Neural cell (in vitro differentiated cells): ENCODE measurements at regions not wholly inside any gene's neighbourhood (a gene's known extent, or its start where the extent isn't known, plus 50 kb on each side); places are given as distances from the start of the nearest gene placed in this dataset.

Experiments
- H2AFZ ChIP-seq: fragments of 200-600, 300-800 bp; sonication (generic), shearing (Covaris generic); 2 replicates; pipeline ENCODE4 v1.6.0; 2014; ENCODE audit warnings: low read depth, mild to moderate bottlenecking, antibody characterized with exemption, low read length, moderate library complexity
- H3F3A ChIP-seq: fragments of 200-600 bp; shearing (Covaris generic); 2 replicates; pipeline ENCODE4 v1.6.1; 2016; ENCODE audit warnings: mild to moderate bottlenecking, moderate library complexity, mixed read lengths, antibody characterized with exemption, low read length; ENCODE audit not compliant: insufficient read depth, poor library complexity, severe bottlenecking
- H3K27ac ChIP-seq: fragments of 200-600, 300-800 bp; sonication (generic), shearing (Covaris generic); 2 replicates; pipeline ENCODE4 v1.5.1; 2014; ENCODE audit warnings: mild to moderate bottlenecking, low read length, moderate library complexity
- H3K27me3 ChIP-seq: fragments of 300-800, 200-600 bp; sonication (generic), shearing (Covaris generic); 2 replicates; pipeline ENCODE4 v1.6.0; 2014; ENCODE audit warnings: mild to moderate bottlenecking, low read depth, low read length, moderate library complexity; ENCODE audit not compliant: insufficient read depth
- H3K36me3 ChIP-seq: fragments of 300-800, 200-600 bp; sonication (generic), shearing (Covaris generic); 2 replicates; pipeline ENCODE4 v1.5.1; 2014; ENCODE audit warnings: mild to moderate bottlenecking, antibody characterized with exemption, low read length, moderate library complexity; ENCODE audit not compliant: insufficient read depth
- H3K4me2 ChIP-seq: fragments of 300-800, 200-600 bp; sonication (generic), shearing (Covaris generic); 2 replicates; pipeline ENCODE4 v1.6.0; 2014; ENCODE audit warnings: mild to moderate bottlenecking, low read length
- H3K4me3 ChIP-seq: fragments of 300-800, 200-600 bp; sonication (generic), shearing (Covaris generic); 2 replicates; pipeline ENCODE4 v1.5.1; 2014; ENCODE audit warnings: mild to moderate bottlenecking, low read length, moderate library complexity
- H3K79me2 ChIP-seq: fragments of 200-600 bp; shearing (Covaris generic); replicated peaks from 2 replicates; pipeline ENCODE4 v1.6.0; 2014; ENCODE audit warnings: mild to moderate bottlenecking, low read length, moderate library complexity; ENCODE audit not compliant: insufficient read depth
- H3K9ac ChIP-seq: fragments of 300-800, 200-600 bp; sonication (generic), shearing (Covaris generic); 2 replicates; pipeline ENCODE4 v1.6.1; 2016; ENCODE audit warnings: mild to moderate bottlenecking, low read length, mixed read lengths
- H3K9me2 ChIP-seq: fragments of 200-600 bp; shearing (Covaris generic); 2 replicates; pipeline ENCODE4 v1.6.1; 2016; ENCODE audit warnings: mild to moderate bottlenecking, low read length, mixed read lengths; ENCODE audit not compliant: insufficient read depth
- H3K9me3 ChIP-seq: fragments of 200-600, 300-800 bp; sonication (generic), shearing (Covaris generic); 2 replicates; pipeline ENCODE4 v1.6.1; 2016; ENCODE audit warnings: mild to moderate bottlenecking, mixed run types, low read length, moderate library complexity, mixed read lengths
- H4K20me1 ChIP-seq: fragments of 200-600 bp; shearing (Covaris generic); 2 replicates; pipeline ENCODE4 v1.6.1; 2016; ENCODE audit warnings: mild to moderate bottlenecking, mixed run types; ENCODE audit not compliant: insufficient read depth
- EP300 ChIP-seq: fragments of 450-650 bp; conservative IDR thresholded peaks from 2 replicates; pipeline ENCODE4 v1.6.1; 2014; ENCODE audit warnings: antibody characterized with exemption, mild to moderate bottlenecking, moderate library complexity; ENCODE audit not compliant: poor library complexity, severe bottlenecking
- EZH2 ChIP-seq: fragments of 200-600, 300-800 bp; shearing (Covaris generic), sonication (generic); IDR thresholded peaks from 2 replicates; pipeline ENCODE4 v1.6.1; 2014; ENCODE audit warnings: antibody characterized with exemption, low read length, borderline replicate concordance, mild to moderate bottlenecking; ENCODE audit not compliant: insufficient read depth, poor library complexity, severe bottlenecking
- MXI1 ChIP-seq: fragments of 450-650 bp; conservative IDR thresholded peaks from 2 replicates; pipeline ENCODE4 v1.6.1; 2014; ENCODE audit warnings: antibody characterized with exemption, mild to moderate bottlenecking; ENCODE audit not compliant: poor library complexity, severe bottlenecking
- POLR2AphosphoS5 ChIP-seq: IDR thresholded peaks from 2 replicates; pipeline ENCODE4 v1.6.1; 2012
- RAD21 ChIP-seq: fragments of 450-650 bp; conservative IDR thresholded peaks from 2 replicates; pipeline ENCODE4 v1.6.1; 2014; ENCODE audit warnings: antibody characterized with exemption, mild to moderate bottlenecking, moderate library complexity
- SMC3 ChIP-seq: fragments of 450-650 bp; conservative IDR thresholded peaks from 2 replicates; pipeline ENCODE4 v1.6.1; 2014; ENCODE audit warnings: antibody characterized with exemption, mild to moderate bottlenecking, moderate library complexity; ENCODE audit not compliant: poor library complexity
- TAF1 ChIP-seq: IDR thresholded peaks from 2 replicates; pipeline ENCODE4 v1.6.1; 2012; ENCODE audit warnings: low read depth
- TF ChIP-seq, protein P1 (sequence below): IDR thresholded peaks from 2 replicates; pipeline ENCODE4 v1.6.1; 2012; ENCODE audit warnings: borderline replicate concordance
- TF ChIP-seq, protein P2 (sequence below): fragments of 450-650 bp; IDR thresholded peaks from 2 replicates; pipeline ENCODE4 v1.5.1; 2014; ENCODE audit warnings: antibody characterized with exemption, mild to moderate bottlenecking, moderate library complexity; ENCODE audit not compliant: poor library complexity, severe bottlenecking

DNA sequence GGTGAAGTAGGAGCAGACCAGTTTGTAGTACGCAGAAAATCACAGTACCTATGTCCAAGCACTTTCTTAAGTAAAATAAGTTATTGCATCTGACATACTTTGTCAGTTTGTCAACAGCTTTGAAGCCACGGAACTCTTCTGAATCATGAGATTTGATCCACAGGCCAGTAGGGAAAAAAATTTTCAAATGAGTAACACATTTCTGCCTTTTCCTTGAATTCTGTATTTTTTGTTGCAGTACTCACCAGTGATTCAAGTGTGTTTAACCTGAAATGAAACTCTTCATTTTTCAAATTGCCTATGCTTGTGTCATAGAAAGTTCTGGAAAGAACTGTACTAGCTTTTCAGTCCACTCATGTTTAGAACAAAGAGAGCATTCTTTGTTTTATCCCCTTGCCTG is 337.7 kb downstream of the GATA3 start:
- Histone ChIP-seq H3F3A (no peaks in the 10 kb centered on the region), H3K4me3 (no peak overlapping the region), H3K27me3 (no peaks in the 10 kb centered on the region), H3K36me3 (no peaks in the 10 kb centered on the region), H3K4me2 (no peak overlapping the region), H3K79me2 (no peaks in the 10 kb centered on the region), H3K27ac (no peak overlapping the region), H2AFZ (no peak overlapping the region), H3K9me3 (no peaks in the 10 kb centered on the region), H4K20me1 (no peaks in the 10 kb centered on the region), H3K9ac (no peak overlapping the region), H3K9me2 (no peaks in the 10 kb centered on the region)
- TF ChIP-seq POLR2AphosphoS5 (no peak), RAD21 (no peak), TAF1 (no peak), SMC3 (no peak), MXI1 (no peak), EP300 (no peak), EZH2 (no peak)
- TF ChIP-seq, protein P1, sequence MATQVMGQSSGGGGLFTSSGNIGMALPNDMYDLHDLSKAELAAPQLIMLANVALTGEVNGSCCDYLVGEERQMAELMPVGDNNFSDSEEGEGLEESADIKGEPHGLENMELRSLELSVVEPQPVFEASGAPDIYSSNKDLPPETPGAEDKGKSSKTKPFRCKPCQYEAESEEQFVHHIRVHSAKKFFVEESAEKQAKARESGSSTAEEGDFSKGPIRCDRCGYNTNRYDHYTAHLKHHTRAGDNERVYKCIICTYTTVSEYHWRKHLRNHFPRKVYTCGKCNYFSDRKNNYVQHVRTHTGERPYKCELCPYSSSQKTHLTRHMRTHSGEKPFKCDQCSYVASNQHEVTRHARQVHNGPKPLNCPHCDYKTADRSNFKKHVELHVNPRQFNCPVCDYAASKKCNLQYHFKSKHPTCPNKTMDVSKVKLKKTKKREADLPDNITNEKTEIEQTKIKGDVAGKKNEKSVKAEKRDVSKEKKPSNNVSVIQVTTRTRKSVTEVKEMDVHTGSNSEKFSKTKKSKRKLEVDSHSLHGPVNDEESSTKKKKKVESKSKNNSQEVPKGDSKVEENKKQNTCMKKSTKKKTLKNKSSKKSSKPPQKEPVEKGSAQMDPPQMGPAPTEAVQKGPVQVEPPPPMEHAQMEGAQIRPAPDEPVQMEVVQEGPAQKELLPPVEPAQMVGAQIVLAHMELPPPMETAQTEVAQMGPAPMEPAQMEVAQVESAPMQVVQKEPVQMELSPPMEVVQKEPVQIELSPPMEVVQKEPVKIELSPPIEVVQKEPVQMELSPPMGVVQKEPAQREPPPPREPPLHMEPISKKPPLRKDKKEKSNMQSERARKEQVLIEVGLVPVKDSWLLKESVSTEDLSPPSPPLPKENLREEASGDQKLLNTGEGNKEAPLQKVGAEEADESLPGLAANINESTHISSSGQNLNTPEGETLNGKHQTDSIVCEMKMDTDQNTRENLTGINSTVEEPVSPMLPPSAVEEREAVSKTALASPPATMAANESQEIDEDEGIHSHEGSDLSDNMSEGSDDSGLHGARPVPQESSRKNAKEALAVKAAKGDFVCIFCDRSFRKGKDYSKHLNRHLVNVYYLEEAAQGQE = no peak
- TF ChIP-seq, protein P2, sequence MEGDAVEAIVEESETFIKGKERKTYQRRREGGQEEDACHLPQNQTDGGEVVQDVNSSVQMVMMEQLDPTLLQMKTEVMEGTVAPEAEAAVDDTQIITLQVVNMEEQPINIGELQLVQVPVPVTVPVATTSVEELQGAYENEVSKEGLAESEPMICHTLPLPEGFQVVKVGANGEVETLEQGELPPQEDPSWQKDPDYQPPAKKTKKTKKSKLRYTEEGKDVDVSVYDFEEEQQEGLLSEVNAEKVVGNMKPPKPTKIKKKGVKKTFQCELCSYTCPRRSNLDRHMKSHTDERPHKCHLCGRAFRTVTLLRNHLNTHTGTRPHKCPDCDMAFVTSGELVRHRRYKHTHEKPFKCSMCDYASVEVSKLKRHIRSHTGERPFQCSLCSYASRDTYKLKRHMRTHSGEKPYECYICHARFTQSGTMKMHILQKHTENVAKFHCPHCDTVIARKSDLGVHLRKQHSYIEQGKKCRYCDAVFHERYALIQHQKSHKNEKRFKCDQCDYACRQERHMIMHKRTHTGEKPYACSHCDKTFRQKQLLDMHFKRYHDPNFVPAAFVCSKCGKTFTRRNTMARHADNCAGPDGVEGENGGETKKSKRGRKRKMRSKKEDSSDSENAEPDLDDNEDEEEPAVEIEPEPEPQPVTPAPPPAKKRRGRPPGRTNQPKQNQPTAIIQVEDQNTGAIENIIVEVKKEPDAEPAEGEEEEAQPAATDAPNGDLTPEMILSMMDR = no peak

DNA sequence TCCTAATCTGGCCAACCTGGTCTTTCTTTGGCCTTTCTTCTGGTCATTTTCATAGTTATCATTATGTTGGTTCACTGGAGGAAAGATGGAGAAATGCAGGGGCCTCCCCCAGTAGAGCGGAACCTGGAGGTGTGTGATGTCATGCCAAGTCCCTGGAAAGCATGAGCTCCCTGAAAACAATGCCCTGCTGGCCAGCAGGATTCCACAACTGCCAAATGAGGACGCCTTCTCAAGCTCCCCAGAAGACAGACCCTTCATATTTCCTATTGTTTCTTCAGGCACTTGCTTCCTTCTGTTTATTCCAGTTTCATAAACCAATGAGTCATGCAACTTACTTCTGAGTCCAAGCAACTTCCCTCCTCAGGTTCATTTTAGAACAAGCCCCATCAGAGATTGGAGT is 339.0 kb downstream of the GATA3 start:
- no peak for TF ChIP-seq SMC3
- TF ChIP-seq RAD21 = no peak
- TF ChIP-seq POLR2AphosphoS5 = no peak
- TF ChIP-seq, protein P2 = no peak
- TF ChIP-seq, protein P1 = no peak
- TF ChIP-seq EZH2 = no peak
- TF ChIP-seq EP300 = no peak

More for the DNA sequence above, 339.0 kb downstream of the GATA3 start:
- Histone ChIP-seq H3F3A (no peaks in the 10 kb centered on the region), H3K4me3 (no peak overlapping the region), H3K27me3 (no peaks in the 10 kb centered on the region), H3K9ac (no peak overlapping the region), H3K9me3 (no peaks in the 10 kb centered on the region), H2AFZ (no peak overlapping the region), H3K36me3 (no peaks in the 10 kb centered on the region), H3K27ac (no peak overlapping the region), H3K9me2 (no peaks in the 10 kb centered on the region), H3K79me2 (no peaks in the 10 kb centered on the region), H4K20me1 (no peaks in the 10 kb centered on the region), H3K4me2 (no peak overlapping the region)
